Rectal smooth muscle tissue (tissue), 1 donor: ENCODE measurements at regions not wholly inside any gene's neighbourhood (a gene's known extent, or its start where the extent isn't known, plus 50 kb on each side); places are given as distances from the start of the nearest gene placed in this dataset.
A peak's percentile ranks its signal among the peaks of the same experiment; 100 is the strongest.
"Not testable (repeated sequence)": the region's sequence is repeated elsewhere in the genome, so short reads cannot be mapped to it uniquely, and the experiment has no call there.

ENCODE experiments used
- H3K27ac ChIP-seq: one replicate; pipeline ENCODE4 v1.7.0; 2013; ENCODE audit warnings: low read depth, low read length, inconsistent platforms
- H3K27me3 ChIP-seq: one replicate; pipeline ENCODE4 v1.7.0; 2013; ENCODE audit warnings: low read length; ENCODE audit not compliant: control insufficient read depth, insufficient read depth
- H3K36me3 ChIP-seq: one replicate; pipeline ENCODE4 v1.7.0; 2013; ENCODE audit warnings: low read length; ENCODE audit not compliant: control insufficient read depth, insufficient read depth
- H3K4me1 ChIP-seq: one replicate; pipeline ENCODE4 v1.7.0; 2013; ENCODE audit warnings: low read length; ENCODE audit not compliant: control insufficient read depth, insufficient read depth
- H3K4me3 ChIP-seq: one replicate; pipeline ENCODE4 v1.7.0; 2013; ENCODE audit warnings: low read length
- H3K9ac ChIP-seq: one replicate; pipeline ENCODE4 v1.7.0; 2013; ENCODE audit warnings: low read length

- H3K27me3 ChIP-seq, H3K4me3 ChIP-seq, H3K36me3 ChIP-seq, H3K9ac ChIP-seq: not testable (repeated sequence)
- peak overlapping the region; percentile 25 for H3K27ac ChIP-seq
- H3K4me1 ChIP-seq = peaks cover 13% of the 10 kb centered on the region
Observed at GRCh38 chr2:8145375-8145774, 536.5 kb upstream of the ID2 start.

- peaks cover 19% of the 10 kb centered on the region for H3K4me1 ChIP-seq
- peak overlapping the region; percentile 21 for H3K27ac ChIP-seq
- H3K27me3 ChIP-seq = no peaks in the 10 kb centered on the region
- H3K9ac ChIP-seq = no peak overlapping the region
- H3K4me3 ChIP-seq = no peak overlapping the region
- H3K36me3 ChIP-seq = no peaks in the 10 kb centered on the region
Observed at GRCh38 chr2:8146132-8147005, 535.5 kb upstream of the ID2 start.

- peak overlapping the region; percentile 80 for H3K27ac ChIP-seq
- H3K36me3 ChIP-seq = no peaks in the 10 kb centered on the region
- peaks cover 19% of the 10 kb centered on the region for H3K4me1 ChIP-seq
- no peak overlapping the region for H3K9ac ChIP-seq
- H3K4me3 ChIP-seq = no peak overlapping the region
- H3K27me3 ChIP-seq = no peaks in the 10 kb centered on the region
Observed at GRCh38 chr2:8148260-8149006, 533.4 kb upstream of the ID2 start.

- Histone ChIP-seq H3K36me3 (no peaks in the 10 kb centered on the region), H3K27ac (peak overlapping the region; percentile 80), H3K9ac (no peak overlapping the region)
Observed at GRCh38 chr2:8149007-8149405, 532.9 kb upstream of the ID2 start.

GRCh38 chr2:8149985-8150539 lies 531.8 kb upstream of the ID2 start:
- Histone ChIP-seq H3K27ac (peak overlapping the region; percentile 80), H3K4me3 (no peak overlapping the region), H3K36me3 (no peaks in the 10 kb centered on the region), H3K27me3 (no peaks in the 10 kb centered on the region), H3K9ac (no peak overlapping the region), H3K4me1 (peaks cover 12% of the 10 kb centered on the region)

More at GRCh38 chr2:8149007-8149405, 532.9 kb upstream of the ID2 start:
- peaks cover 19% of the 10 kb centered on the region for H3K4me1 ChIP-seq
- no peaks in the 10 kb centered on the region for H3K27me3 ChIP-seq
- H3K4me3 ChIP-seq = no peak overlapping the region

- Histone ChIP-seq H3K4me3 (no peak overlapping the region), H3K4me1 (peaks cover 12% of the 10 kb centered on the region), H3K36me3 (no peaks in the 10 kb centered on the region), H3K9ac (no peak overlapping the region), H3K27ac (no peak overlapping the region), H3K27me3 (no peaks in the 10 kb centered on the region)
Observed at GRCh38 chr2:8151888-8152287, 530.0 kb upstream of the ID2 start.

- no peak overlapping the region for H3K4me3 ChIP-seq
- no peak overlapping the region for H3K27ac ChIP-seq
- no peaks in the 10 kb centered on the region for H3K36me3 ChIP-seq
- no peak overlapping the region for H3K9ac ChIP-seq
- H3K27me3 ChIP-seq = no peaks in the 10 kb centered on the region
- peaks cover 12% of the 10 kb centered on the region for H3K4me1 ChIP-seq
Observed at GRCh38 chr2:8152392-8153257, 529.2 kb upstream of the ID2 start.

- H3K27ac ChIP-seq = no peak overlapping the region
- H3K36me3 ChIP-seq = no peaks in the 10 kb centered on the region
- no peak overlapping the region for H3K4me3 ChIP-seq
- no peak overlapping the region for H3K9ac ChIP-seq
- H3K4me1 ChIP-seq = peaks cover 12% of the 10 kb centered on the region
- H3K27me3 ChIP-seq = no peaks in the 10 kb centered on the region
Observed at GRCh38 chr2:8153258-8153718, 528.6 kb upstream of the ID2 start.

GRCh38 chr2:8154270-8154669 lies 527.6 kb upstream of the ID2 start:
- H3K27me3 ChIP-seq = no peaks in the 10 kb centered on the region
- no peak overlapping the region for H3K27ac ChIP-seq
- no peak overlapping the region for H3K9ac ChIP-seq
- H3K4me3 ChIP-seq = no peak overlapping the region
- no peaks in the 10 kb centered on the region for H3K36me3 ChIP-seq
- peaks cover 12% of the 10 kb centered on the region for H3K4me1 ChIP-seq

- peaks cover 11% of the 10 kb centered on the region for H3K4me1 ChIP-seq
Observed at GRCh38 chr2:8154936-8155335, 526.9 kb upstream of the ID2 start.

GRCh38 chr2:8157621-8158430 lies 524.0 kb upstream of the ID2 start:
- H3K27ac ChIP-seq = no peak overlapping the region
- H3K4me3 ChIP-seq = no peak overlapping the region
- H3K9ac ChIP-seq = no peak overlapping the region
- H3K27me3 ChIP-seq = no peaks in the 10 kb centered on the region
- no peaks in the 10 kb centered on the region for H3K36me3 ChIP-seq
- H3K4me1 ChIP-seq = peaks cover 13% of the 10 kb centered on the region

More at GRCh38 chr2:8154936-8155335, 526.9 kb upstream of the ID2 start:
- H3K36me3 ChIP-seq = no peaks in the 10 kb centered on the region
- no peak overlapping the region for H3K27ac ChIP-seq
- no peaks in the 10 kb centered on the region for H3K27me3 ChIP-seq
- H3K4me3 ChIP-seq = no peak overlapping the region
- H3K9ac ChIP-seq = no peak overlapping the region
